ENCODE measurements at regions not wholly inside any gene's neighbourhood (a gene's known extent, or its start where the extent isn't known, plus 50 kb on each side); places are given as distances from the start of the nearest gene placed in this dataset.

- TF ChIP-seq ZNF737 (CRISPR knock-in tag; IDR thresholded peaks at IDR 0.05; ENCODE audit: borderline replicate concordance) = 0 out of 2 replicates have a peak, but pooled peaks have one; percentile 24
- TF ChIP-seq ZNF510 (CRISPR knock-in tag; IDR thresholded peaks at IDR 0.05; ENCODE audit: low read depth) = 0 out of 2 replicates have a peak, but pooled peaks have one; percentile 32
- peak; percentile 60; the same call in 1 of the 2 replicates for TF ChIP-seq ZNF253 (CRISPR knock-in tag; IDR thresholded peaks at IDR 0.05; ENCODE audit: borderline replicate concordance)
- no peak for TF ChIP-seq TMF1 (CRISPR knock-in tag; IDR thresholded peaks at IDR 0.05; ENCODE audit: low read depth)
- no peak for TF ChIP-seq ZNF652 (CRISPR knock-in tag; IDR thresholded peaks at IDR 0.05; ENCODE audit: borderline replicate concordance, low read depth)
- peak; percentile 3 for TF ChIP-seq YY1 (IDR thresholded peaks at IDR 0.05; ENCODE audit: insufficient read depth, insufficient replicate concordance, low read depth, low read length)
- no peak for TF ChIP-seq AFF4 (CRISPR knock-in tag; IDR thresholded peaks at IDR 0.05)
- TF ChIP-seq ZNF331 (CRISPR knock-in tag; IDR thresholded peaks at IDR 0.05) = peak; percentile 88
- TF ChIP-seq ARNT2 (CRISPR knock-in tag; IDR thresholded peaks at IDR 0.05; ENCODE audit: low read depth) = 0 out of 2 replicates have a peak, but pooled peaks have one; percentile 54
- no peak for TF ChIP-seq REXO4 (CRISPR knock-in tag; IDR thresholded peaks at IDR 0.05; ENCODE audit: borderline replicate concordance)
- TF ChIP-seq FOSL2 (CRISPR knock-in tag; IDR thresholded peaks at IDR 0.05) = peak; percentile 66
- no peak for TF ChIP-seq SNAPC2 (CRISPR knock-in tag; IDR thresholded peaks at IDR 0.05)
- TF ChIP-seq ZNF382 (CRISPR knock-in tag; IDR thresholded peaks at IDR 0.05; ENCODE audit: borderline replicate concordance) = no peak
- peak; percentile 63; the same call in 1 of the 2 replicates for TF ChIP-seq FOXC1 (CRISPR knock-in tag; IDR thresholded peaks at IDR 0.05; ENCODE audit: borderline replicate concordance)
- peak; percentile 80 for TF ChIP-seq PAXIP1 (CRISPR knock-in tag; conservative IDR thresholded peaks at IDR 0.05)
- TF ChIP-seq DDIT3 (CRISPR knock-in tag; IDR thresholded peaks at IDR 0.05) = no peak
- peak; percentile 70 for TF ChIP-seq PITX1 (CRISPR knock-in tag; IDR thresholded peaks at IDR 0.05)
- peak; percentile 60; the same call in 1 of the 2 replicates for TF ChIP-seq ZNF580 (CRISPR knock-in tag; IDR thresholded peaks at IDR 0.05; ENCODE audit: borderline replicate concordance, low read depth)
- no peak for TF ChIP-seq ZSCAN22 (CRISPR knock-in tag; IDR thresholded peaks at IDR 0.05)
These were observed 64.8 kb downstream of the SYF2 start (continued) for GRCh38 chr1:25167269-25168192.

Data from HepG2 (cell line).